22Rv1 (cell line): ENCODE measurements at regions not wholly inside any gene's neighbourhood (a gene's known extent, or its start where the extent isn't known, plus 50 kb on each side); places are given as distances from the start of the nearest gene placed in this dataset.

Experiments
- H3K27ac ChIP-seq: fragments of 450-650 bp; 2 replicates; pipeline ENCODE4 v1.5.1; 2017
- ZFX ChIP-seq: fragments of 450-650 bp; IDR thresholded peaks from 2 replicates; pipeline ENCODE4 v1.6.1; 2017; ENCODE audit warnings: antibody characterized with exemption, borderline replicate concordance
- TF ChIP-seq, protein P1 (sequence below): fragments of 450-650 bp; IDR thresholded peaks from 2 replicates; pipeline ENCODE4 v1.5.1; 2017; ENCODE audit warnings: mild to moderate bottlenecking

DNA sequence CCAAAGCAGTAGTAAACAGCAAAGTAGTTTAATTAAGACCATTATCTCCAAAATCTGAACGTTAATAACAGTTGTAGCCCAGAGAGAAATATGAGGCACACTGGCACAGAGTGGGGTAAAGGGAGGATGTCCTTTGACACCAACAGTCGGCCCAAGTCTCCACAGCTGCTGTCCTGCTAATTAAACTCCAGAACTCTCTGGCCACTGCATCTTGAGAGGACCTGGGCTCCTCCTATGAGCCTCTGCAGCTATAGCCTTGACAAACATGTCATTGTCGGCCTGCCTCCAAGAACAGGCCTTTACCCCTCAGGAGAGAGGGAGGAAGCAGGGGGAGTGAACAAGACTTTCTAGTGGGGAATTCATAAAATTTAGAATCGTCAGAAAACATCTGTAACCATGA, 1170.4 kb downstream of the UQCRFS1 start:
- TF ChIP-seq, protein P1, sequence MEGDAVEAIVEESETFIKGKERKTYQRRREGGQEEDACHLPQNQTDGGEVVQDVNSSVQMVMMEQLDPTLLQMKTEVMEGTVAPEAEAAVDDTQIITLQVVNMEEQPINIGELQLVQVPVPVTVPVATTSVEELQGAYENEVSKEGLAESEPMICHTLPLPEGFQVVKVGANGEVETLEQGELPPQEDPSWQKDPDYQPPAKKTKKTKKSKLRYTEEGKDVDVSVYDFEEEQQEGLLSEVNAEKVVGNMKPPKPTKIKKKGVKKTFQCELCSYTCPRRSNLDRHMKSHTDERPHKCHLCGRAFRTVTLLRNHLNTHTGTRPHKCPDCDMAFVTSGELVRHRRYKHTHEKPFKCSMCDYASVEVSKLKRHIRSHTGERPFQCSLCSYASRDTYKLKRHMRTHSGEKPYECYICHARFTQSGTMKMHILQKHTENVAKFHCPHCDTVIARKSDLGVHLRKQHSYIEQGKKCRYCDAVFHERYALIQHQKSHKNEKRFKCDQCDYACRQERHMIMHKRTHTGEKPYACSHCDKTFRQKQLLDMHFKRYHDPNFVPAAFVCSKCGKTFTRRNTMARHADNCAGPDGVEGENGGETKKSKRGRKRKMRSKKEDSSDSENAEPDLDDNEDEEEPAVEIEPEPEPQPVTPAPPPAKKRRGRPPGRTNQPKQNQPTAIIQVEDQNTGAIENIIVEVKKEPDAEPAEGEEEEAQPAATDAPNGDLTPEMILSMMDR: no peak
- TF ChIP-seq ZFX: no peak
- H3K27ac ChIP-seq: no peak overlapping the region

DNA sequence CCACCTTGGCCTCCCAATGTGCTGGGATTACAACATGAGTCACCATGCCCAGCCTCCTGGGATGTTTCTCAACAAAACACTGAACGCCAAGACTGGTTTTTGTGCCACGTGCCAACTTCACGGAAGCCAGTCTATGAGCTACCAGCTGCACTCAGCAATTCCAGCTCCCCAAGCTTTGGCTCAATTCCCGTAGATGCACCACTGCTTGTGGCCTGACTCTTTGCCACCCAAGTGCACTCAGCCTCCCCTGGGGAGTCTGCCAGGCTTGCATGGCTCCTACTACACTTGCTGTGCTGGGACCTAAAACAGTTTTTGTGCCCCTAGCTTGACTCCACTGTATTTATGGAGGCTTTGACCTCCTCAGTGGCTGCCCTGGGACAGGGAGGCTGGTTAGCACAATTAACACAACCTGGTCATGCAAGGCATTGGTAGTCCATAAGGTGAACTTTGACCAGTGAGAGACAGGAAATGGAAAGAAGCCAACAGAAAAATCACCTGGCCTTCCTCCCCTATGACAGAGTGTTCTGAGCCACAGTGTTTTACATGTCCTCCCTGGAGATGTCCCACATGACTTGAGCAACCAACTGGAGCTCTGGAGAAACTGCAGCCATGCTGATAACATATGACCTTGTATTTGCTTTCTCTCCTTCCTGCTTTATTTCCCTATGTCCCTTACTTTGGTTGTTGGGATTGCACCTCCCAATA, 1173.1 kb downstream of the UQCRFS1 start:
- no peak for TF ChIP-seq ZFX
- TF ChIP-seq, protein P1: no peak
- 0 out of 2 replicates have a peak overlapping the region, but pooled peaks have one; percentile 17 for H3K27ac ChIP-seq

DNA sequence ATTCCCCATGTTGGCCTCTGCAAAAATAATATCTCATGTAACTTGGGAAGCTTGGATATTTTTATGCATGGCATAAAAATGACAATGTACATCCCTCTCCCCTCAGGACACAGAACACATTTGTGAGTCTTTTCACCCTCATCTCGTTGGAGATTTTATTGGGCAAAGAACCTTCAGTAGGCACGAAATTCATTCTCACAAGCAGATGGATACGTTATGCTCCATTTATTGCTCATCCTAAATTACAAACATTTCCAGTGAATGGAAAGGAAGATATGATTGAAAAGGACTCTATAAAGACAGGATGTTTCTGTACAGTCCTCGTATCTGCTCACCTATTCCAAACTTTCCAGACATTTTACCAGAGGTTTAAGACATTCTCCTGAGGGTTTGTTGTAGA, 1175.8 kb downstream of the UQCRFS1 start:
- TF ChIP-seq, protein P1: no peak
- TF ChIP-seq ZFX: no peak
- no peak overlapping the region for H3K27ac ChIP-seq

DNA sequence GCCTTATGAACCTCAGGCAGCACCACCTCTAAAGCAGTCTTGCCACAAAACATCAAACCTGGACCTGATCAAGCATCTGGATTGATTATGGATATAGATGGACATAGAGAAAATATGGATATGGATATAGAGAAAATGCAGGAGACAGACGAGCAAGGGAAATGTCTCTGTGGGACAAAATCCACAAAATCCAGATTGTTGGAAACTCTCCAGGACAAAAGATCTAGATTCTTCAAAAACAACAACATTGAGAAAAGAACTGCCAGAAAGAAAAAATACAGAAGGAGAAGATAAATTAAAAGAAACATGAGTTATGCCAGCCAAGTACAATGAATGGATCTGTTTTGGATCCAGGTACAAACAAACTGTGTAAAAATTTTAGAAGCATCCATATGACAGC, 1176.5 kb downstream of the UQCRFS1 start:
- no peak overlapping the region for H3K27ac ChIP-seq
- TF ChIP-seq, protein P1: no peak
- no peak for TF ChIP-seq ZFX

DNA sequence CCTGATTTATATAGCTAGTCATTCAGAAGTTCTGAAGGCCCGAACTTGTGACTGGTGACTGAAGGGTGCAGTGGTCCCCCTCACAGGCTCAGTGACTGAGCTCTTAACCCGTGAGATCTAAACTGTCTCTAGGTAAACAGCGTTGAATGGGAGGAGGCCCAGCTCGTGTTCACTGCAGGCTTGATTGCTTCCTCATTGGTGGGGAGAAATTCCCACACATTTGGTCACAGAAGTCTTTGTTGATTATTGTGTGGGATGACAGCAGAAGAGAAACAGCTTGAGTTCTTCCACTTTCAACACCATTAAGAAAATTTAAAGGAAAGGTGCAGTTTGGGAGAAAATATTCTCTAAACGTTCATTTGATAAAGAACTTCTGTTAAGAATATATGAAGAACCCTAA, 1178.0 kb downstream of the UQCRFS1 start:
- TF ChIP-seq, protein P1: no peak
- no peak for TF ChIP-seq ZFX
- H3K27ac ChIP-seq: no peak overlapping the region

DNA sequence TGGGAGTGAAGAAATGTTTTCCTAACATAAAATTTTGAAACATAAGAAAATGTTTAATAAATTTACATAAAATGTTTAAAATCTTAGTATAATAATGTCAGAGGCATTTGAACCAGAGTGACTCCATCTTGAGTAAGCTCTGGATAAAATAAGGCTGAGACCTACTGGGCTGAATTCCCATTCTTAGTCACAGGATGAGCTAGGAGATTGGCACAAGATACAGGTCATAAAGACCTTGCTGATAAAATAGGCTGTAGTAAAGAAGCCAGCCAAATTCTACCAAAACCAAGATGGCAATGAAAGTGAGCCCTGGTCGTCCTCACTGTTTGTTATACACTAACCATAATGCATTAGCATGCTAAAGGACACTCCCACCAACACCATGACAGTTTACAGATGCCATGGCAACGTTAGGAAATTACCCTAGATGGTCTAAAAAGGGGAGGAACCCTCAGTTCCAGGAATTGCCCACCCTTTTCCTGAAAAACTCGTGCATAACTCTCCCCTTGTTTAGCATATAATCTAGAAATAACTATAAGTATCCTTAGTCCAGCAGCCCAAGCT, 1184.0 kb downstream of the UQCRFS1 start:
- no peak overlapping the region for H3K27ac ChIP-seq
- TF ChIP-seq ZFX: no peak
- TF ChIP-seq, protein P1: no peak

DNA sequence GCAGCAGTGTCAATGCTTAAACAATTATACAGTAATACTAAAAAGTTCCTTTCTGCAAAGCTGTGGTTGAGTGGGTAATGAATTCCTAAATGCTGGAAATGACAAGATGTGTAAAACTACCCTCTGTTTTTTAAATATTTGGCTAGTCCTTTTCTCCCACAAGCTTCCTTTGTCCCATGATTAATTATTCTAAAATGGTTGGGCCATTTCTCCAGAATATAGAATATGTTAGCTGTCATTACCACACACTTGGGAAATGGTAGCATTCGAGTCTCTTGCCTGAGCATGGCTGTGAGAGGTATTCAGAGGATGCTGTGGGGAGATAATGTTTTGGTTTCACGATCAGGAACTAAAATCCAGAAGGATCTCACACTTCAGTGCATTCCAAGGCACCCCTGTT, 1185.8 kb downstream of the UQCRFS1 start:
- TF ChIP-seq, protein P1: no peak
- TF ChIP-seq ZFX: no peak
- no peak overlapping the region for H3K27ac ChIP-seq
